ENCODE measurements at regions not wholly inside any gene's neighbourhood (a gene's known extent, or its start where the extent isn't known, plus 50 kb on each side); places are given as distances from the start of the nearest gene placed in this dataset.

DNA sequence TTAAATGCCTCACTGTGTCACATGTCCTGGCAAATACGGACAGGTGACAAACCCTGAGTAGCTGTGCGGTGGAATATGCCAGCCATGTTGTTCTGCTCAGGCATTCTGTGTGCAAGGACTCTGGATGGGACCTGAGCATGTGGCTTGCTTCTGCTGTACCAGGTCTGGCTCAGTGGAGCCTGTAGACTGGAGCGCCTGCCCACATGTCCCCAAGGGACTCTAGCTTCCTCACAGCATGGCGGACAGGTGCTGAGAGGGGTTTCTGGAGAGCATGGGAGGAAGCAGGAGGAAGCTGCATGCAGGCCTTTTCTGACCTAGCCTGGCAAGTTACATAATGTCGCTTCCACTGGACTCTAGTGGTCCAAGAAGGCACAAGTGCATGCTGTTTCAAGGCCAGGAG lies 96.3 kb downstream of the PLXNA1 start:
- TF ChIP-seq CTCF (IDR thresholded peaks at IDR 0.05) = no peak
- no peak for TF ChIP-seq POLR2A (IDR thresholded peaks at IDR 0.05)
- no peak for TF ChIP-seq EP300 (IDR thresholded peaks at IDR 0.05)

Measured in ovary (tissue), 3 donors.